ENCODE measurements at regions not wholly inside any gene's neighbourhood (a gene's known extent, or its start where the extent isn't known, plus 50 kb on each side); places are given as distances from the start of the nearest gene placed in this dataset.
"Not testable (repeated sequence)": the region's sequence is repeated elsewhere in the genome, so short reads cannot be mapped to it uniquely, and the experiment has no call there.

GRCh38 chr4:3964572-3965278 is 198.5 kb downstream of the ADRA2C start:
- WGBS (ENCODE audit: low lambda C conversion rate, missing lambda C conversion rate) = 84% methylated on average over 22 of the region's 24 CpGs
- H2AFZ ChIP-seq; H3K4me1 ChIP-seq (ENCODE audit: insufficient read depth); H3K4me3 ChIP-seq; H3K9me2 ChIP-seq (replicated peaks; ENCODE audit: insufficient read depth); H3K4me2 ChIP-seq; H3K79me2 ChIP-seq; H4K20me1 ChIP-seq (ENCODE audit: insufficient read depth, poor library complexity, severe bottlenecking); H3K9me3 ChIP-seq (ENCODE audit: low read depth); H3K36me3 ChIP-seq (replicated peaks; ENCODE audit: insufficient read depth, low read depth); H3K27me3 ChIP-seq; DNase-seq (ENCODE audit: low spot score); H3K27ac ChIP-seq: not testable (repeated sequence)

GRCh38 chr4:3967204-3967603 is 201.0 kb downstream of the ADRA2C start:
- WGBS (ENCODE audit: low lambda C conversion rate, missing lambda C conversion rate) = 90% methylated on average over 14 of the region's 14 CpGs
- not testable (repeated sequence) for H3K4me3 ChIP-seq; H4K20me1 ChIP-seq (ENCODE audit: insufficient read depth, poor library complexity, severe bottlenecking); H3K79me2 ChIP-seq; H3K27me3 ChIP-seq; H3K4me1 ChIP-seq (ENCODE audit: insufficient read depth); H3K27ac ChIP-seq; H3K9me3 ChIP-seq (ENCODE audit: low read depth); H2AFZ ChIP-seq; DNase-seq (ENCODE audit: low spot score); H3K4me2 ChIP-seq; H3K9me2 ChIP-seq (replicated peaks; ENCODE audit: insufficient read depth); H3K36me3 ChIP-seq (replicated peaks; ENCODE audit: insufficient read depth, low read depth)

- not testable (repeated sequence) for H3K36me3 ChIP-seq (replicated peaks; ENCODE audit: insufficient read depth, low read depth); H2AFZ ChIP-seq; H3K4me1 ChIP-seq (ENCODE audit: insufficient read depth); H3K27me3 ChIP-seq; H4K20me1 ChIP-seq (ENCODE audit: insufficient read depth, poor library complexity, severe bottlenecking); H3K27ac ChIP-seq; H3K9me2 ChIP-seq (replicated peaks; ENCODE audit: insufficient read depth); H3K4me3 ChIP-seq; H3K79me2 ChIP-seq; H3K9me3 ChIP-seq (ENCODE audit: low read depth); H3K4me2 ChIP-seq; DNase-seq (ENCODE audit: low spot score)
- WGBS (ENCODE audit: low lambda C conversion rate, missing lambda C conversion rate) = 49% methylated on average over 2 of the region's 2 CpGs
Measured at GRCh38 chr4:3972626-3973025, 206.4 kb downstream of the ADRA2C start.

- not testable (repeated sequence) for H3K4me3 ChIP-seq; H3K27ac ChIP-seq; H3K36me3 ChIP-seq (replicated peaks; ENCODE audit: insufficient read depth, low read depth); H2AFZ ChIP-seq; H3K9me3 ChIP-seq (ENCODE audit: low read depth); H3K27me3 ChIP-seq; H3K79me2 ChIP-seq; DNase-seq (ENCODE audit: low spot score); H3K4me1 ChIP-seq (ENCODE audit: insufficient read depth); H3K9me2 ChIP-seq (replicated peaks; ENCODE audit: insufficient read depth); H4K20me1 ChIP-seq (ENCODE audit: insufficient read depth, poor library complexity, severe bottlenecking); H3K4me2 ChIP-seq
- WGBS (ENCODE audit: low lambda C conversion rate, missing lambda C conversion rate) = 83% methylated on average over 17 of the region's 18 CpGs
Measured at GRCh38 chr4:3973581-3974200, 207.5 kb downstream of the ADRA2C start.

- 53% methylated on average over 6 of the region's 6 CpGs for WGBS (ENCODE audit: low lambda C conversion rate, missing lambda C conversion rate)
- not testable (repeated sequence) for DNase-seq (ENCODE audit: low spot score); H3K79me2 ChIP-seq
Measured at GRCh38 chr4:3983518-3984125, 217.4 kb downstream of the ADRA2C start.

GRCh38 chr4:3984796-3985195 is 218.6 kb downstream of the ADRA2C start:
- not testable (repeated sequence) for H3K79me2 ChIP-seq; H3K9me3 ChIP-seq (ENCODE audit: low read depth); H4K20me1 ChIP-seq (ENCODE audit: insufficient read depth, poor library complexity, severe bottlenecking); DNase-seq (ENCODE audit: low spot score); H3K36me3 ChIP-seq (replicated peaks; ENCODE audit: insufficient read depth, low read depth); H3K9me2 ChIP-seq (replicated peaks; ENCODE audit: insufficient read depth); H3K27ac ChIP-seq; H3K4me3 ChIP-seq; H3K4me1 ChIP-seq (ENCODE audit: insufficient read depth); H3K27me3 ChIP-seq; H2AFZ ChIP-seq
- WGBS (ENCODE audit: low lambda C conversion rate, missing lambda C conversion rate) = 4% methylated on average over 14 of the region's 14 CpGs
- H3K4me2 ChIP-seq = peak overlapping the region; percentile 41
- peak; percentile 27 for TF ChIP-seq CTCF (IDR thresholded peaks at IDR 0.05; ENCODE audit: poor library complexity)

More at GRCh38 chr4:3983518-3984125, 217.4 kb downstream of the ADRA2C start:
- not testable (repeated sequence) for H3K27ac ChIP-seq; H3K9me3 ChIP-seq (ENCODE audit: low read depth); H4K20me1 ChIP-seq (ENCODE audit: insufficient read depth, poor library complexity, severe bottlenecking); H2AFZ ChIP-seq; H3K9me2 ChIP-seq (replicated peaks; ENCODE audit: insufficient read depth); H3K27me3 ChIP-seq; H3K36me3 ChIP-seq (replicated peaks; ENCODE audit: insufficient read depth, low read depth); H3K4me3 ChIP-seq; H3K4me1 ChIP-seq (ENCODE audit: insufficient read depth); H3K4me2 ChIP-seq

- DNase-seq (ENCODE audit: low spot score); H3K4me3 ChIP-seq; H3K9me3 ChIP-seq (ENCODE audit: low read depth); H2AFZ ChIP-seq; H3K4me1 ChIP-seq (ENCODE audit: insufficient read depth); H3K27me3 ChIP-seq; H3K36me3 ChIP-seq (replicated peaks; ENCODE audit: insufficient read depth, low read depth); H3K4me2 ChIP-seq; H3K27ac ChIP-seq; H3K79me2 ChIP-seq; H3K9me2 ChIP-seq (replicated peaks; ENCODE audit: insufficient read depth); H4K20me1 ChIP-seq (ENCODE audit: insufficient read depth, poor library complexity, severe bottlenecking): not testable (repeated sequence)
- WGBS (ENCODE audit: low lambda C conversion rate, missing lambda C conversion rate) = 79% methylated on average over 5 of the region's 5 CpGs
Measured at GRCh38 chr4:3986412-3986811, 220.2 kb downstream of the ADRA2C start.

GRCh38 chr4:3997386-3997785 is 229.3 kb downstream of the OTOP1 start:
- not testable (repeated sequence) for H3K4me1 ChIP-seq (ENCODE audit: insufficient read depth); H3K4me2 ChIP-seq; H3K27me3 ChIP-seq; H2AFZ ChIP-seq; DNase-seq (ENCODE audit: low spot score); H4K20me1 ChIP-seq (ENCODE audit: insufficient read depth, poor library complexity, severe bottlenecking); H3K36me3 ChIP-seq (replicated peaks; ENCODE audit: insufficient read depth, low read depth); H3K9me3 ChIP-seq (ENCODE audit: low read depth); H3K79me2 ChIP-seq; H3K27ac ChIP-seq; H3K4me3 ChIP-seq; H3K9me2 ChIP-seq (replicated peaks; ENCODE audit: insufficient read depth)
- 96% methylated on average over 1 of the region's 1 CpG for WGBS (ENCODE audit: low lambda C conversion rate, missing lambda C conversion rate)

Measured in hepatocyte (in vitro differentiated cells).